T-helper 1 cell treated with Interleukin-12 subunit alpha and Interleukin-12 subunit beta and Interleukin-4 antibody, amounts not matched to agents 30 μg/mL and 1 μg/mL, for 36 hours (primary cell): ENCODE measurements at regions not wholly inside any gene's neighbourhood (a gene's known extent, or its start where the extent isn't known, plus 50 kb on each side); places are given as distances from the start of the nearest gene placed in this dataset.

Experiments
- H3K27ac Mint-ChIP-seq: one replicate; pipeline ENCODE4 v1.8.0; 2021; ENCODE audit warnings: mild to moderate bottlenecking, mixed read lengths
- H3K27me3 Mint-ChIP-seq: one replicate; pipeline ENCODE4 v1.8.0; 2021; ENCODE audit warnings: low read depth, mixed read lengths
- H3K36me3 Mint-ChIP-seq: one replicate; pipeline ENCODE4 v1.8.0; 2021; ENCODE audit warnings: low read depth, mixed read lengths
- H3K4me1 Mint-ChIP-seq: one replicate; pipeline ENCODE4 v1.8.0; 2021; ENCODE audit warnings: low read depth, mixed read lengths
- H3K4me3 Mint-ChIP-seq: one replicate; pipeline ENCODE4 v1.8.0; 2021; ENCODE audit warnings: mild to moderate bottlenecking, moderate library complexity, mixed read lengths
- H3K9me3 Mint-ChIP-seq: one replicate; pipeline ENCODE4 v1.8.0; 2021; ENCODE audit warnings: mixed read lengths

- Mint-ChIP-seq H3K36me3 (no peaks in the 10 kb centered on the region), H3K27me3 (peaks cover 5% of the 10 kb centered on the region), H3K4me3 (no peak overlapping the region), H3K27ac (no peak overlapping the region), H3K4me1 (peaks cover 1% of the 10 kb centered on the region), H3K9me3 (no peaks in the 10 kb centered on the region)
These were observed 338.0 kb downstream of the MATN1 start for GRCh38 chr1:30385246-30385995.

- H3K4me3 Mint-ChIP-seq = no peak overlapping the region
- no peaks in the 10 kb centered on the region for H3K9me3 Mint-ChIP-seq
- H3K27me3 Mint-ChIP-seq = no peaks in the 10 kb centered on the region
- H3K36me3 Mint-ChIP-seq = no peaks in the 10 kb centered on the region
- H3K27ac Mint-ChIP-seq = no peak overlapping the region
- peaks cover 2% of the 10 kb centered on the region for H3K4me1 Mint-ChIP-seq
These were observed 338.8 kb downstream of the MATN1 start for GRCh38 chr1:30384286-30385245.

GRCh38 chr1:30383221-30383711 lies 340.1 kb downstream of the MATN1 start:
- peaks cover 2% of the 10 kb centered on the region for H3K4me1 Mint-ChIP-seq
- no peaks in the 10 kb centered on the region for H3K36me3 Mint-ChIP-seq
- no peak overlapping the region for H3K4me3 Mint-ChIP-seq
- H3K27me3 Mint-ChIP-seq = no peaks in the 10 kb centered on the region
- no peaks in the 10 kb centered on the region for H3K9me3 Mint-ChIP-seq
- H3K27ac Mint-ChIP-seq = no peak overlapping the region

GRCh38 chr1:30382496-30382895 lies 340.9 kb downstream of the MATN1 start:
- no peaks in the 10 kb centered on the region for H3K36me3 Mint-ChIP-seq
- H3K4me3 Mint-ChIP-seq = no peak overlapping the region
- no peaks in the 10 kb centered on the region for H3K27me3 Mint-ChIP-seq
- H3K9me3 Mint-ChIP-seq = no peaks in the 10 kb centered on the region
- peaks cover 2% of the 10 kb centered on the region for H3K4me1 Mint-ChIP-seq
- H3K27ac Mint-ChIP-seq = no peak overlapping the region

- Mint-ChIP-seq H3K27me3 (no peaks in the 10 kb centered on the region), H3K36me3 (no peaks in the 10 kb centered on the region), H3K4me3 (no peak overlapping the region), H3K4me1 (peaks cover 2% of the 10 kb centered on the region), H3K9me3 (no peaks in the 10 kb centered on the region), H3K27ac (no peak overlapping the region)
These were observed 341.6 kb downstream of the MATN1 start for GRCh38 chr1:30381671-30382365.

- no peak overlapping the region for H3K4me3 Mint-ChIP-seq
- no peaks in the 10 kb centered on the region for H3K36me3 Mint-ChIP-seq
- peaks cover 2% of the 10 kb centered on the region for H3K4me1 Mint-ChIP-seq
- H3K9me3 Mint-ChIP-seq = no peaks in the 10 kb centered on the region
- H3K27ac Mint-ChIP-seq = no peak overlapping the region
- H3K27me3 Mint-ChIP-seq = no peaks in the 10 kb centered on the region
These were observed 342.1 kb downstream of the MATN1 start for GRCh38 chr1:30381266-30381665.

- no peak overlapping the region for H3K27ac Mint-ChIP-seq
- H3K36me3 Mint-ChIP-seq = no peaks in the 10 kb centered on the region
- H3K4me3 Mint-ChIP-seq = no peak overlapping the region
- no peaks in the 10 kb centered on the region for H3K9me3 Mint-ChIP-seq
- no peaks in the 10 kb centered on the region for H3K27me3 Mint-ChIP-seq
- peaks cover 2% of the 10 kb centered on the region for H3K4me1 Mint-ChIP-seq
These were observed 342.8 kb downstream of the MATN1 start for GRCh38 chr1:30380625-30380984.

- H3K27me3 Mint-ChIP-seq = no peaks in the 10 kb centered on the region
- H3K4me3 Mint-ChIP-seq = no peak overlapping the region
- H3K36me3 Mint-ChIP-seq = no peaks in the 10 kb centered on the region
- no peak overlapping the region for H3K27ac Mint-ChIP-seq
- H3K4me1 Mint-ChIP-seq = peaks cover 2% of the 10 kb centered on the region
- no peaks in the 10 kb centered on the region for H3K9me3 Mint-ChIP-seq
These were observed 343.4 kb downstream of the MATN1 start for GRCh38 chr1:30379684-30380624.

GRCh38 chr1:30378991-30379581 lies 344.3 kb downstream of the MATN1 start:
- Mint-ChIP-seq H3K27me3 (no peaks in the 10 kb centered on the region), H3K4me3 (no peak overlapping the region), H3K27ac (no peak overlapping the region), H3K36me3 (no peaks in the 10 kb centered on the region), H3K4me1 (peaks cover 2% of the 10 kb centered on the region), H3K9me3 (no peaks in the 10 kb centered on the region)

- Mint-ChIP-seq H3K36me3 (no peaks in the 10 kb centered on the region), H3K4me1 (peaks cover 2% of the 10 kb centered on the region), H3K4me3 (no peak overlapping the region), H3K9me3 (no peaks in the 10 kb centered on the region), H3K27me3 (no peaks in the 10 kb centered on the region), H3K27ac (no peak overlapping the region)
These were observed 345.3 kb downstream of the MATN1 start for GRCh38 chr1:30378003-30378596.

GRCh38 chr1:30377230-30378002 lies 346.0 kb downstream of the MATN1 start:
- Mint-ChIP-seq H3K4me1 (peaks cover 2% of the 10 kb centered on the region), H3K27ac (no peak overlapping the region), H3K9me3 (no peaks in the 10 kb centered on the region), H3K27me3 (no peaks in the 10 kb centered on the region), H3K4me3 (no peak overlapping the region), H3K36me3 (no peaks in the 10 kb centered on the region)

- no peaks in the 10 kb centered on the region for H3K27me3 Mint-ChIP-seq
These were observed 347.2 kb downstream of the MATN1 start for GRCh38 chr1:30376054-30376697.

More at GRCh38 chr1:30376054-30376697, 347.2 kb downstream of the MATN1 start:
- no peaks in the 10 kb centered on the region for H3K9me3 Mint-ChIP-seq
- H3K27ac Mint-ChIP-seq = no peak overlapping the region
- H3K4me3 Mint-ChIP-seq = no peak overlapping the region
- H3K4me1 Mint-ChIP-seq = peaks cover 2% of the 10 kb centered on the region
- no peaks in the 10 kb centered on the region for H3K36me3 Mint-ChIP-seq
